Activated CD4-positive, alpha-beta T cell treated with anti-CD3 and anti-CD28 coated beads, Interleukin-2, Interleukin-4, amounts not matched to agents 100 ng/mL and 50 ng/mL, durations not matched to agents 16 hours and 8 hours (primary cell): ENCODE measurements at regions not wholly inside any gene's neighbourhood (a gene's known extent, or its start where the extent isn't known, plus 50 kb on each side); places are given as distances from the start of the nearest gene placed in this dataset.

Experiments
- DNase-seq: peaks from one replicate; pipeline ENCODE4 v3.0.0-alpha.2; 2020; ENCODE audit warnings: low spot score

- no peak for DNase-seq
These were observed 159.6 kb downstream of the HAPSTR1 start for GRCh38 chr16:9251026-9251425.

GRCh38 chr16:9254863-9255262 is 163.4 kb downstream of the HAPSTR1 start:
- no peak for DNase-seq

- DNase-seq: peak; percentile 51
These were observed 164.8 kb downstream of the HAPSTR1 start for GRCh38 chr16:9256196-9256595.

- no peak for DNase-seq
These were observed 166.4 kb downstream of the HAPSTR1 start for GRCh38 chr16:9257843-9258242.

GRCh38 chr16:9258423-9259051 is 167.1 kb downstream of the HAPSTR1 start:
- peak; percentile 44 for DNase-seq

GRCh38 chr16:9259914-9260608 is 168.6 kb downstream of the HAPSTR1 start:
- no peak for DNase-seq

- no peak for DNase-seq
These were observed 169.2 kb downstream of the HAPSTR1 start for GRCh38 chr16:9260666-9261065.

- DNase-seq: no peak
These were observed 169.9 kb downstream of the HAPSTR1 start for GRCh38 chr16:9261376-9261775.

GRCh38 chr16:9262941-9263715 is 171.7 kb downstream of the HAPSTR1 start:
- no peak for DNase-seq

- no peak for DNase-seq
These were observed 172.6 kb downstream of the HAPSTR1 start for GRCh38 chr16:9264067-9264466.

GRCh38 chr16:9268446-9268845 is 177.0 kb downstream of the HAPSTR1 start:
- no peak for DNase-seq

GRCh38 chr16:9270424-9270823 is 179.0 kb downstream of the HAPSTR1 start:
- no peak for DNase-seq

GRCh38 chr16:9270941-9271340 is 179.5 kb downstream of the HAPSTR1 start:
- DNase-seq: no peak

- DNase-seq: no peak
These were observed 180.4 kb downstream of the HAPSTR1 start for GRCh38 chr16:9271841-9272240.

- DNase-seq: no peak
These were observed 183.9 kb downstream of the HAPSTR1 start for GRCh38 chr16:9275377-9275776.

GRCh38 chr16:9275816-9276354 is 184.4 kb downstream of the HAPSTR1 start:
- DNase-seq: no peak

- DNase-seq: no peak
These were observed 188.0 kb downstream of the HAPSTR1 start for GRCh38 chr16:9279291-9280068.

- DNase-seq: no peak
These were observed 188.6 kb downstream of the HAPSTR1 start for GRCh38 chr16:9280069-9280466.

- no peak for DNase-seq
These were observed 195.5 kb downstream of the HAPSTR1 start for GRCh38 chr16:9286930-9287329.

- no peak for DNase-seq
These were observed 204.8 kb downstream of the HAPSTR1 start for GRCh38 chr16:9296271-9296590.

- no peak for DNase-seq
These were observed 206.1 kb downstream of the HAPSTR1 start for GRCh38 chr16:9297437-9298113.

- no peak for DNase-seq
These were observed 208.8 kb downstream of the HAPSTR1 start for GRCh38 chr16:9300252-9300651.
